ENCODE measurements at regions not wholly inside any gene's neighbourhood (a gene's known extent, or its start where the extent isn't known, plus 50 kb on each side); places are given as distances from the start of the nearest gene placed in this dataset.

GRCh38 chr16:61042737-61043136, 993.5 kb downstream of the CDH8 start:
- no peak for TF ChIP-seq CTCF (conservative IDR thresholded peaks at IDR 0.05 in 1 of 2, IDR thresholded peaks at IDR 0.05 in 1 of 2; ENCODE audit: extremely low read depth in 1 of 2, insufficient read depth in 1 of 2, low read depth in 1 of 2, low read length in 2 of 2)
- no peak for TF ChIP-seq EZH2 (IDR thresholded peaks at IDR 0.05; ENCODE audit: borderline replicate concordance, low read length)
